ENCODE measurements at regions not wholly inside any gene's neighbourhood (a gene's known extent, or its start where the extent isn't known, plus 50 kb on each side); places are given as distances from the start of the nearest gene placed in this dataset.

DNA sequence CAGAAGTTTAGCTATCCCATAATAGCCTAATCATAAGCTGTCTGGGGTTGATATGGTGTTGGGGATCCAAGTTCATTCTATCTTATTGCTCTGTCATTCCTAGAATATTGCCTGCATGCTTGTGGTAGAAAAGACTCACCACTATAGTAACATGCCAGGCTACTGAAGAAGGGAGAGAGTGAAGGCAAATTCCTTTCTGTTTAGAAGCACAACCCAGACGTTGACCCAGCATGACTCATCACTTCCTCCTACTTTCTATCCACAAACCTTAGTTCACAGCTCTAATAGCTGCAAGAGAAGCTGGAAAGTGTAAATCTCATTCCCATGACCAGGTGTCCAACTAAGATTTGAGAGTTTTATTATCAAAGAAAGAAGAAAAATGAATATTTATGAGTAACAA, 57.8 kb upstream of the NMD3 start:
- no peak for TF ChIP-seq POLR2AphosphoS5 (IDR thresholded peaks at IDR 0.05; ENCODE audit: control insufficient read depth, insufficient read depth, low read depth, low read length)
- TF ChIP-seq FOXJ3 (CRISPR knock-in tag; IDR thresholded peaks at IDR 0.05): no peak
- TF ChIP-seq HCFC1 (IDR thresholded peaks at IDR 0.05; ENCODE audit: low read depth, low read length): no peak
- TF ChIP-seq, protein P1, sequence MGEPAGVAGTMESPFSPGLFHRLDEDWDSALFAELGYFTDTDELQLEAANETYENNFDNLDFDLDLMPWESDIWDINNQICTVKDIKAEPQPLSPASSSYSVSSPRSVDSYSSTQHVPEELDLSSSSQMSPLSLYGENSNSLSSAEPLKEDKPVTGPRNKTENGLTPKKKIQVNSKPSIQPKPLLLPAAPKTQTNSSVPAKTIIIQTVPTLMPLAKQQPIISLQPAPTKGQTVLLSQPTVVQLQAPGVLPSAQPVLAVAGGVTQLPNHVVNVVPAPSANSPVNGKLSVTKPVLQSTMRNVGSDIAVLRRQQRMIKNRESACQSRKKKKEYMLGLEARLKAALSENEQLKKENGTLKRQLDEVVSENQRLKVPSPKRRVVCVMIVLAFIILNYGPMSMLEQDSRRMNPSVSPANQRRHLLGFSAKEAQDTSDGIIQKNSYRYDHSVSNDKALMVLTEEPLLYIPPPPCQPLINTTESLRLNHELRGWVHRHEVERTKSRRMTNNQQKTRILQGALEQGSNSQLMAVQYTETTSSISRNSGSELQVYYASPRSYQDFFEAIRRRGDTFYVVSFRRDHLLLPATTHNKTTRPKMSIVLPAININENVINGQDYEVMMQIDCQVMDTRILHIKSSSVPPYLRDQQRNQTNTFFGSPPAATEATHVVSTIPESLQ (CRISPR knock-in tag; IDR thresholded peaks at IDR 0.05): no peak
- no peak for TF ChIP-seq EP300 (IDR thresholded peaks at IDR 0.05; ENCODE audit: low read length)
- TF ChIP-seq, protein P2, sequence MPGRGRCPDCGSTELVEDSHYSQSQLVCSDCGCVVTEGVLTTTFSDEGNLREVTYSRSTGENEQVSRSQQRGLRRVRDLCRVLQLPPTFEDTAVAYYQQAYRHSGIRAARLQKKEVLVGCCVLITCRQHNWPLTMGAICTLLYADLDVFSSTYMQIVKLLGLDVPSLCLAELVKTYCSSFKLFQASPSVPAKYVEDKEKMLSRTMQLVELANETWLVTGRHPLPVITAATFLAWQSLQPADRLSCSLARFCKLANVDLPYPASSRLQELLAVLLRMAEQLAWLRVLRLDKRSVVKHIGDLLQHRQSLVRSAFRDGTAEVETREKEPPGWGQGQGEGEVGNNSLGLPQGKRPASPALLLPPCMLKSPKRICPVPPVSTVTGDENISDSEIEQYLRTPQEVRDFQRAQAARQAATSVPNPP (IDR thresholded peaks at IDR 0.05; ENCODE audit: borderline replicate concordance, insufficient read depth, insufficient read length): no peak
